ENCODE measurements at regions not wholly inside any gene's neighbourhood (a gene's known extent, or its start where the extent isn't known, plus 50 kb on each side); places are given as distances from the start of the nearest gene placed in this dataset.

- Histone ChIP-seq H3K27me3 (ENCODE audit: control insufficient read depth in 3 of 3, insufficient read depth in 3 of 3, low read length in 3 of 3) (no peaks in the 10 kb centered on the region), H3K9me3 (ENCODE audit: control insufficient read depth in 3 of 3, low read length in 3 of 3) (no peaks in the 10 kb centered on the region), H3K27ac (ENCODE audit: low read depth, low read length) (no peak overlapping the region), H3K4me1 (ENCODE audit: control insufficient read depth in 3 of 3, insufficient read depth in 3 of 3, low read length in 3 of 3) (peaks cover 0 to 7% (median 0%) of the 10 kb centered on the region in 3 donors), H3K4me3 (ENCODE audit: low read length in 3 of 3) (no peak overlapping the region), H3K36me3 (ENCODE audit: control insufficient read depth in 3 of 3, insufficient read depth in 3 of 3, low read length in 3 of 3) (no peaks in the 10 kb centered on the region), H3K9ac (ENCODE audit: low read depth in 1 of 3, low read length in 3 of 3) (no peak overlapping the region)
These were observed 164.9 kb downstream of the TXNL1 start for GRCh38 chr18:56473400-56474024.

DNA sequence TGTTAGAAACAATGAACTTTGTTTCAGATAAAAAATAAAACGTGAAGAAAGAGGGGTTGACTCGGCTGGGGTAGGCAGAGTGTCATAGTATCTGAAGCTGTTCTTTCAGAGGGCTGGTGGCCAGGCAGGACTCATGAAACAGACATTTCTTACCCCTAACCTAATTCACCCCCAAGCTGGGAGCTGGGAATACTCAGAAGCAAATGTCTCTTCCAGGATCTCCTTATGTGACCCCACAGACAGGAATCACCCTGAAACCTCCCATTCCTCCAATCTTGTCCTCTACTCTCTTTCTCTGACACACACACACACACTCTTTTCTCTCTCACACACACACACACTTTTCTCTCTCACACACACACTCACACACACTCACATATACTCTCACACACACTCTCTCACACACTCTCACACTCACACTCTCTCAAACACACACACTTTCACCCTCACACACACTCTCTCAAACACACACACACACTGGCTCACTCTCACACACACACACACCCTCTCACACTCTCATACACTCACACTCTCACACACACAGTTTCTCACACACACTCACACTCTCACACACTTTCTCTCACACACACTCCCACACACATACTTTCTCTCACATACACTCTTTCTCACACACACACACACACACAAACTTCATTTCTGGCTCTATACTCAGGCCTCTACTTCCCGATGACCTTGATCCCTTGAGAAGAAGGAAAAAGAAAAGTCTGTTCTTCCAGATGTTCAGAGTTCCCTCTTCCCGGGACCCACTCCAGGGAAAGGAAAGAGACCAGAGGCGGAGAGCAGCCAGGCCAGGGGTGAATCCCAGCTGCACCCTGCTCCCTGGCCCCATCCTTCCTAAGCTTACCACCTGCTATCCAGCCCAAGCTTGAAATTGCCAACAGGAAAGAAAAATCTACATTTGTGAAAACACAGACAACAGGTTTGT is 167.7 kb downstream of the TXNL1 start:
- H3K27me3 ChIP-seq (ENCODE audit: control insufficient read depth in 3 of 3, insufficient read depth in 3 of 3, low read length in 3 of 3) = no peaks in the 10 kb centered on the region
- no peak overlapping the region for H3K9ac ChIP-seq (ENCODE audit: low read depth in 1 of 3, low read length in 3 of 3)
- H3K27ac ChIP-seq (ENCODE audit: low read depth, low read length) = no peak overlapping the region
- H3K4me3 ChIP-seq (ENCODE audit: low read length in 3 of 3) = no peak overlapping the region
- H3K9me3 ChIP-seq (ENCODE audit: control insufficient read depth in 3 of 3, low read length in 3 of 3) = no peaks in the 10 kb centered on the region
- peaks cover 0 to 7% (median 0%) of the 10 kb centered on the region in 3 donors for H3K4me1 ChIP-seq (ENCODE audit: control insufficient read depth in 3 of 3, insufficient read depth in 3 of 3, low read length in 3 of 3)
- no peaks in the 10 kb centered on the region for H3K36me3 ChIP-seq (ENCODE audit: control insufficient read depth in 3 of 3, insufficient read depth in 3 of 3, low read length in 3 of 3)

DNA sequence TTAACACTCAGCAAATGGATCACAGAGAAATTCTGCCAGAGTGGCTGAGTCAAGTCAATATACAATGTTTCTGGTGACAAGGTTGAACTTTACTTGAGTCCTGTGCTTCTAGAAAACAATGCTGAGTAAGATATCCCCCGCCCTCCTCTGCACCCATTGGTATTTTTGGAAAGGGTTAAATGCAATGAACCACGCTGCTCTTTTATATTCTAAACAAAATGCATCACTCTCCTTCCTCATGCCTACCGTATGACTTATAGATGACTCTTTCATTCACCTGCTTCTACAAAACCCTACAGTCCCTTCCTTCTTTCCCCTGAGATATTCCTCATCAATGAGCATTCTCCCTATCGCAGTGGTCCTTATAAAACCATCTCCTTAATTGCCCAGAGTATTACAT is 168.8 kb downstream of the TXNL1 start:
- H3K9me3 ChIP-seq (ENCODE audit: control insufficient read depth in 3 of 3, low read length in 3 of 3) = peaks cover 0 to 2% (median 0%) of the 10 kb centered on the region in 3 donors
- no peak overlapping the region for H3K9ac ChIP-seq (ENCODE audit: low read depth in 1 of 3, low read length in 3 of 3)
- peaks cover 0 to 7% (median 0%) of the 10 kb centered on the region in 3 donors for H3K4me1 ChIP-seq (ENCODE audit: control insufficient read depth in 3 of 3, insufficient read depth in 3 of 3, low read length in 3 of 3)
- no peaks in the 10 kb centered on the region for H3K36me3 ChIP-seq (ENCODE audit: control insufficient read depth in 3 of 3, insufficient read depth in 3 of 3, low read length in 3 of 3)
- no peaks in the 10 kb centered on the region for H3K27me3 ChIP-seq (ENCODE audit: control insufficient read depth in 3 of 3, insufficient read depth in 3 of 3, low read length in 3 of 3)
- no peak overlapping the region for H3K4me3 ChIP-seq (ENCODE audit: low read length in 3 of 3)
- no peak overlapping the region for H3K27ac ChIP-seq (ENCODE audit: low read depth, low read length)

DNA sequence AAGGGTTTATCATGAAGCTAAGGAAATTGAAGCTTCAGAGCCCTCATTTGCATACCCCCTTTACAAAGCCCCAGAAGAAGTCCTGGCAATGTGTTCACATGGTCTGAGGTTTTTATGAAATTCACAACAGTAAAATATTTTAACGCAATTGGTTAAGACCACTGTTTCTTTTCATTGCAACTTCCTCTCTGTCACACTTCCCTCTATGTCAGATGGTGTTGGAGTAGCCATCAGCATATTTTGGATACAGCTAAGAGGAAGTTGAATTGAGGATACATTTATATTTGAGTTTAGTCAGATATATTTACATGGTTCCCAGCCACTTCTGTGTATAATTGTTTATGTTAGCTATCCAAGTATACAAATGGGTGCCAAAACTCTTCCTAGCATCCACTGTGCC is 170.0 kb downstream of the TXNL1 start:
- H3K9ac ChIP-seq (ENCODE audit: low read depth in 1 of 3, low read length in 3 of 3) = no peak overlapping the region
- peaks cover 0 to 2% (median 2%) of the 10 kb centered on the region in 3 donors for H3K9me3 ChIP-seq (ENCODE audit: control insufficient read depth in 3 of 3, low read length in 3 of 3)
- no peak overlapping the region for H3K4me3 ChIP-seq (ENCODE audit: low read length in 3 of 3)
- peaks cover 0 to 7% (median 0%) of the 10 kb centered on the region in 3 donors for H3K4me1 ChIP-seq (ENCODE audit: control insufficient read depth in 3 of 3, insufficient read depth in 3 of 3, low read length in 3 of 3)
- H3K27me3 ChIP-seq (ENCODE audit: control insufficient read depth in 3 of 3, insufficient read depth in 3 of 3, low read length in 3 of 3) = no peaks in the 10 kb centered on the region
- H3K27ac ChIP-seq (ENCODE audit: low read depth, low read length) = no peak overlapping the region
- H3K36me3 ChIP-seq (ENCODE audit: control insufficient read depth in 3 of 3, insufficient read depth in 3 of 3, low read length in 3 of 3) = no peaks in the 10 kb centered on the region

DNA sequence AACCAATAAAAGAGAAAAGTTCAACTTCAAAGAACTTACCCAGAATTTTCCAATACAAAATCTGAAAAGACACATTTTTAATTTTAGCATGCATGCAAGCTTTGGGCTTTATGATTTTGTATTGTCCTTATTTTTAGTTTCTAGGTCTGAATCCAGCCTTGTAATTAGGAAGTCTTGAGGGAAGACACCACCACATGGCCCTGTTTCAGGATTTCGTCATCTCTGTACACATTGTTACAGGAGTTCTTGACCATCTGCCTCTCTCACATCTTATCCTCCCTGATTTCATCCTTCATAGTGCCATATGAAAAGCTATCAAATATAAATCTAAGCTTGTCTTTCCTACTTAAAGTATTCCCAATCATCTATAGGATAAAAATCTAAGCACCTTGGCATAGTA is 176.1 kb downstream of the TXNL1 start:
- Histone ChIP-seq H3K4me3 (ENCODE audit: low read length in 3 of 3) (no peak overlapping the region), H3K9ac (ENCODE audit: low read depth in 1 of 3, low read length in 3 of 3) (no peak overlapping the region), H3K9me3 (ENCODE audit: control insufficient read depth in 3 of 3, low read length in 3 of 3) (peaks cover 0 to 2% (median 2%) of the 10 kb centered on the region in 3 donors), H3K36me3 (ENCODE audit: control insufficient read depth in 3 of 3, insufficient read depth in 3 of 3, low read length in 3 of 3) (no peaks in the 10 kb centered on the region), H3K27me3 (ENCODE audit: control insufficient read depth in 3 of 3, insufficient read depth in 3 of 3, low read length in 3 of 3) (no peaks in the 10 kb centered on the region), H3K4me1 (ENCODE audit: control insufficient read depth in 3 of 3, insufficient read depth in 3 of 3, low read length in 3 of 3) (peaks cover 0 to 4% (median 0%) of the 10 kb centered on the region in 3 donors), H3K27ac (ENCODE audit: low read depth, low read length) (no peak overlapping the region)

DNA sequence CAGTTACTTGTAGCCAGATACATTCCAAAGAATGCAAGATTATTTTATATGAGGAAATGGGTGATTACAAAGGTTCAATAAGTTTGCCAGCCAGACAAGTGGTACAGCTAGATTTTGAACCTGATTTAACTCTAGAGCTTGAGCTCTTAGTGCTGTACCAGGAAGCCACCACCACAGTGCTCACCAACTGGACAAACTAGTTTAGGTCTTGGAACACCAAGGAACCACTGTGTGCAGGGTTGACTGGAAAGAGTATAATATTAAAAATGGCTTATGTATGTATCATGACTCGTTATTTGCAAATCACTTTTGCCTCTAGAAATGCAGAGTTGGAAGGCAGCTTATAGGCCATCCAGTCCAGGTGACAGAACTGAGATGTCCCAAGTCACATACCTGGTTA is 177.2 kb downstream of the TXNL1 start:
- Histone ChIP-seq H3K36me3 (ENCODE audit: control insufficient read depth in 3 of 3, insufficient read depth in 3 of 3, low read length in 3 of 3) (no peaks in the 10 kb centered on the region), H3K4me1 (ENCODE audit: control insufficient read depth in 3 of 3, insufficient read depth in 3 of 3, low read length in 3 of 3) (peaks cover 0 to 4% (median 0%) of the 10 kb centered on the region in 3 donors), H3K27ac (ENCODE audit: low read depth, low read length) (no peak overlapping the region), H3K9ac (ENCODE audit: low read depth in 1 of 3, low read length in 3 of 3) (no peak overlapping the region), H3K27me3 (ENCODE audit: control insufficient read depth in 3 of 3, insufficient read depth in 3 of 3, low read length in 3 of 3) (no peaks in the 10 kb centered on the region), H3K9me3 (ENCODE audit: control insufficient read depth in 3 of 3, low read length in 3 of 3) (peaks cover 0 to 2% (median 2%) of the 10 kb centered on the region in 3 donors), H3K4me3 (ENCODE audit: low read length in 3 of 3) (no peak overlapping the region)

GRCh38 chr18:56460581-56460980 is 177.8 kb downstream of the TXNL1 start:
- no peak overlapping the region for H3K27ac ChIP-seq (ENCODE audit: low read depth, low read length)
- peaks cover 0 to 4% (median 0%) of the 10 kb centered on the region in 3 donors for H3K4me1 ChIP-seq (ENCODE audit: control insufficient read depth in 3 of 3, insufficient read depth in 3 of 3, low read length in 3 of 3)
- no peaks in the 10 kb centered on the region for H3K36me3 ChIP-seq (ENCODE audit: control insufficient read depth in 3 of 3, insufficient read depth in 3 of 3, low read length in 3 of 3)
- no peaks in the 10 kb centered on the region for H3K27me3 ChIP-seq (ENCODE audit: control insufficient read depth in 3 of 3, insufficient read depth in 3 of 3, low read length in 3 of 3)
- H3K9ac ChIP-seq (ENCODE audit: low read depth in 1 of 3, low read length in 3 of 3) = no peak overlapping the region
- peaks cover 0 to 2% (median 2%) of the 10 kb centered on the region in 3 donors for H3K9me3 ChIP-seq (ENCODE audit: control insufficient read depth in 3 of 3, low read length in 3 of 3)
- H3K4me3 ChIP-seq (ENCODE audit: low read length in 3 of 3) = no peak overlapping the region

DNA sequence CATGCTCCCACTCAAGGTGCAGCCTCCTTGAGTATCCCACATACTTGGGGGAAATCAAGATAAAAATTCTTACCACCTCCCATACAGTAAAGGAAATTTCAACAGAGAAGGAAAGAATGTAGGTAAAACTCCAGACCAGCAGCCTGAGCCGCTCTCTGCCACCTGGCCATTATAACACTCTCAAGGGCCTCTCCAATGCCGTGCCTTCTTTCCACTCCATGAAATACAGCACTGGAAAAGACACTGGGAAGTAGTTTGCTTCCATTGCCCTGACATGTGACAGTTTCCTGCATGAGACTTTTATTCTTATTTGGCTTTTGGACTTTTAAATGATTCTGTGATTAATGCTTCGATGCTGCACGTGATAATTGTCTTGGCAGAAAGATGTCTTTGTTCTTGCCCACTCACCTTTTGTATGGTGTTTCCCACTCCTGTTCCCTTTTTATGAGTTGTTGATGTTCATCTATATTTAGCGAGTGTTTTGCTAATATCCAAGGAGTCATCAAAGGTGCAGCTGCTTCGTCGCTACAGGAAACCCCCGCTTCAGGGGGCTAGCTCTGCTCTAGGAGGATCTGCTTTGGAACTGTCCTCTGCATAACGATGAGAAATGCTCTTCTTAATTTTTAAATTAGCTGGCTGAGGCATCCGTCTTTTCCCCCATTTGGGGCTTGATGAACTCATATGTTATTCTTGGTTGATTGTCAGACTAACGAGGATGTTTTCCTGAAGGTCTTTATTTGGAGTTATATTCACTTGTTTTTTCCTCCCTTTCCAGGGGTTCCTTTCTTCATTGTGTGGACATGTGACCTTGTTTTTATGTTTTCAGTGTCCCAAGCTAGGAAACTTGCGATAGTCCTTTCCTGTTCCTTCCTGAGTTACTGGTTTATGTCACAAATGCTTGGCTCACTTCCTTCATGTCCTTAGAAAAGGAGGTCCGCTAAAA is 179.4 kb downstream of the TXNL1 start:
- no peak overlapping the region for H3K4me3 ChIP-seq (ENCODE audit: low read length in 3 of 3)
- no peaks in the 10 kb centered on the region for H3K27me3 ChIP-seq (ENCODE audit: control insufficient read depth in 3 of 3, insufficient read depth in 3 of 3, low read length in 3 of 3)
- H3K9ac ChIP-seq (ENCODE audit: low read depth in 1 of 3, low read length in 3 of 3) = no peak overlapping the region
- H3K27ac ChIP-seq (ENCODE audit: low read depth, low read length) = no peak overlapping the region
- peaks cover 0 to 4% (median 0%) of the 10 kb centered on the region in 3 donors for H3K4me1 ChIP-seq (ENCODE audit: control insufficient read depth in 3 of 3, insufficient read depth in 3 of 3, low read length in 3 of 3)
- H3K9me3 ChIP-seq (ENCODE audit: control insufficient read depth in 3 of 3, low read length in 3 of 3) = no peaks in the 10 kb centered on the region
- H3K36me3 ChIP-seq (ENCODE audit: control insufficient read depth in 3 of 3, insufficient read depth in 3 of 3, low read length in 3 of 3) = no peaks in the 10 kb centered on the region

DNA sequence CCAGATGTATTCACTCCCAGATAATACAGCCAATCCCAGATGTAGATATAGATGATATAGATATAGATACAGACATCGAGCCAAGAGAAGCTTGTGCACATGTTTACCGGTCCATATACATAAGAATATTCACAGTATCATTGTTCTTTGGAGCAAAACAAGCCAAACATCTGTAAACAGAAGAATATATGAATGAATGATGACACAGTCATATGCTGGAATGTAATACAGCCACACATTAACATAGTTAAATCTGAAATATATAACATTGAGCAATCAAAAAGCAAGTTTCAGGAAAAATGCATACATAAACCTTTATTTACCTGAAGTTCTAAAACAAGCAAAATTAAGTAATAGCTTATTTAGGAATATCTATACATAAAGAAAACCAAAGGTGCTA is 182.5 kb downstream of the TXNL1 start:
- Histone ChIP-seq H3K9me3 (ENCODE audit: control insufficient read depth in 3 of 3, low read length in 3 of 3) (no peaks in the 10 kb centered on the region), H3K27ac (ENCODE audit: low read depth, low read length) (no peak overlapping the region), H3K4me1 (ENCODE audit: control insufficient read depth in 3 of 3, insufficient read depth in 3 of 3, low read length in 3 of 3) (peaks cover 0 to 4% (median 0%) of the 10 kb centered on the region in 3 donors), H3K36me3 (ENCODE audit: control insufficient read depth in 3 of 3, insufficient read depth in 3 of 3, low read length in 3 of 3) (no peaks in the 10 kb centered on the region), H3K9ac (ENCODE audit: low read depth in 1 of 3, low read length in 3 of 3) (no peak overlapping the region), H3K4me3 (ENCODE audit: low read length in 3 of 3) (no peak overlapping the region), H3K27me3 (ENCODE audit: control insufficient read depth in 3 of 3, insufficient read depth in 3 of 3, low read length in 3 of 3) (no peaks in the 10 kb centered on the region)
